Body of pancreas (tissue), 4 donors: ENCODE measurements at regions not wholly inside any gene's neighbourhood (a gene's known extent, or its start where the extent isn't known, plus 50 kb on each side); places are given as distances from the start of the nearest gene placed in this dataset.

Source experiments
- CTCF ChIP-seq, 7 experiments: fragments of 450-650 bp in 4 of 7; fragments of 200-600 bp in 3 of 7; sonication (generic) in 3 of 7; IDR thresholded peaks; one replicate each; pipeline ENCODE4 v1.5.1; 2016 to 2019; ENCODE audit warnings: antibody characterized with exemption in 7 of 7
- POLR2A ChIP-seq, 3 donors: fragments of 450-650 bp; IDR thresholded peaks; one replicate each; pipeline ENCODE4 v1.6.1; 2016; ENCODE audit warnings: antibody characterized with exemption in 3 of 3, mild to moderate bottlenecking in 2 of 3

- TF ChIP-seq CTCF (IDR thresholded peaks at IDR 0.05) (no peak), POLR2A (IDR thresholded peaks at IDR 0.05) (no peak)
Measured at GRCh38 chr7:81624650-81625631, 144.9 kb downstream of the HGF start.
